OCI-LY7 (cell line): ENCODE measurements at regions not wholly inside any gene's neighbourhood (a gene's known extent, or its start where the extent isn't known, plus 50 kb on each side); places are given as distances from the start of the nearest gene placed in this dataset.

Source experiments
- BruUV-seq: library from RNA; stranded (reverse); fragments of 400-500 nt; replicated peaks from 2 replicates; lab custom pipeline; 2021; lab: Mats Ljungman, UMichigan
- CTCF ChIA-PET: fragments of 300-600 bp; sonication (Branson Sonifier 250); formaldehyde crosslinking; loops from one replicate; lab custom pipeline; 2022; ENCODE audit warnings: antibody characterized with exemption; ENCODE audit not compliant: unreplicated experiment; lab: Charles Lee
- POLR2A ChIA-PET: fragments of 300-600 bp; sonication (Branson Sonifier 250); formaldehyde crosslinking; loops from one replicate; lab custom pipeline; 2022; ENCODE audit warnings: antibody characterized with exemption; lab: Charles Lee
- DNase-seq: peaks from one replicate; pipeline ENCODE4 v3.0.0-alpha.2; 2015; ENCODE audit warnings: low spot score
- H2AFZ ChIP-seq: fragments of 200-600 bp; sonication (generic), shearing (Covaris generic); 2 replicates; pipeline ENCODE4 v1.6.1; 2014; ENCODE audit warnings: mild to moderate bottlenecking, antibody characterized with exemption, low read length, moderate library complexity
- H3K27ac ChIP-seq: fragments of 200-600 bp; sonication (generic); 2 replicates; pipeline ENCODE4 v1.5.1; 2014; ENCODE audit warnings: mixed run types, low read depth, mild to moderate bottlenecking, moderate library complexity, low read length, inconsistent platforms; ENCODE audit not compliant: poor library complexity, severe bottlenecking
- H3K36me3 ChIP-seq: fragments of 200-600 bp; sonication (generic); 2 replicates; pipeline ENCODE4 v1.6.1; 2014; ENCODE audit warnings: mild to moderate bottlenecking, antibody characterized with exemption, low read length, moderate library complexity, mixed read lengths; ENCODE audit not compliant: insufficient read depth
- H3K4me1 ChIP-seq: fragments of 200-600 bp; sonication (generic); 2 replicates; pipeline ENCODE4 v1.5.1; 2014; ENCODE audit warnings: mild to moderate bottlenecking, low read length; ENCODE audit not compliant: insufficient read depth, poor library complexity, severe bottlenecking
- H3K4me2 ChIP-seq: fragments of 200-600 bp; sonication (generic); 2 replicates; pipeline ENCODE4 v1.6.1; 2014; ENCODE audit warnings: mild to moderate bottlenecking, low read length
- H3K4me3 ChIP-seq: fragments of 200-600 bp; sonication (generic); 2 replicates; pipeline ENCODE4 v1.5.1; 2014; ENCODE audit warnings: mild to moderate bottlenecking, low read depth, low read length; ENCODE audit not compliant: poor library complexity, severe bottlenecking
- H3K79me2 ChIP-seq: fragments of 200-600 bp; sonication (generic); 2 replicates; pipeline ENCODE4 v1.6.1; 2016; ENCODE audit warnings: low read depth, mild to moderate bottlenecking, low read length, moderate library complexity, mixed read lengths; ENCODE audit not compliant: insufficient read depth
- H3K9me2 ChIP-seq: fragments of 200-600 bp; sonication (generic); 2 replicates; pipeline ENCODE4 v1.6.1; 2016; ENCODE audit warnings: mild to moderate bottlenecking, low read length, mixed read lengths; ENCODE audit not compliant: insufficient read depth
- H3K9me3 ChIP-seq: fragments of 200-600 bp; sonication (generic); 2 replicates; pipeline ENCODE4 v1.6.1; 2014; ENCODE audit warnings: mild to moderate bottlenecking, mixed run types, low read length, mixed read lengths
- H4K20me1 ChIP-seq: fragments of 200-600 bp; sonication (generic); 2 replicates; pipeline ENCODE4 v1.6.1; 2014; ENCODE audit warnings: mild to moderate bottlenecking, antibody characterized with exemption, low read length, moderate library complexity, mixed read lengths; ENCODE audit not compliant: insufficient read depth
- EZH2phosphoT487 ChIP-seq: fragments of 200-600 bp; sonication (generic); IDR thresholded peaks from 2 replicates; pipeline ENCODE4 v1.6.1; 2018; ENCODE audit warnings: low read depth, borderline replicate concordance, mild to moderate bottlenecking, mixed run types, antibody characterized with exemption, low read length, moderate library complexity, mixed read lengths
- intact Hi-C: fragments of 100-400 bp; cut with micrococcal nuclease; formaldehyde crosslinking; loops from one replicate; pipeline ENCODE4 v1.10.0; 2022; ENCODE audit not compliant: unreplicated experiment
- TF ChIP-seq, protein P1 (sequence below): fragments of 200-600 bp; sonication (generic); conservative IDR thresholded peaks from 2 replicates; pipeline ENCODE4 v1.5.1; 2014; ENCODE audit warnings: mild to moderate bottlenecking, antibody characterized with exemption, low read length, moderate library complexity, mixed read lengths

- Histone ChIP-seq H3K4me3 (no peak overlapping the region), H3K79me2 (no peaks in the 10 kb centered on the region), H3K4me2 (no peak overlapping the region), H3K36me3 (no peaks in the 10 kb centered on the region), H2AFZ (no peak overlapping the region), H4K20me1 (no peaks in the 10 kb centered on the region), H3K27ac (no peak overlapping the region), H3K9me2 (no peaks in the 10 kb centered on the region), H3K9me3 (no peaks in the 10 kb centered on the region), H3K4me1 (no peaks in the 10 kb centered on the region)
- intact Hi-C loops = no loop called here
- no peak for TF ChIP-seq EZH2phosphoT487
- TF ChIP-seq, protein P1, sequence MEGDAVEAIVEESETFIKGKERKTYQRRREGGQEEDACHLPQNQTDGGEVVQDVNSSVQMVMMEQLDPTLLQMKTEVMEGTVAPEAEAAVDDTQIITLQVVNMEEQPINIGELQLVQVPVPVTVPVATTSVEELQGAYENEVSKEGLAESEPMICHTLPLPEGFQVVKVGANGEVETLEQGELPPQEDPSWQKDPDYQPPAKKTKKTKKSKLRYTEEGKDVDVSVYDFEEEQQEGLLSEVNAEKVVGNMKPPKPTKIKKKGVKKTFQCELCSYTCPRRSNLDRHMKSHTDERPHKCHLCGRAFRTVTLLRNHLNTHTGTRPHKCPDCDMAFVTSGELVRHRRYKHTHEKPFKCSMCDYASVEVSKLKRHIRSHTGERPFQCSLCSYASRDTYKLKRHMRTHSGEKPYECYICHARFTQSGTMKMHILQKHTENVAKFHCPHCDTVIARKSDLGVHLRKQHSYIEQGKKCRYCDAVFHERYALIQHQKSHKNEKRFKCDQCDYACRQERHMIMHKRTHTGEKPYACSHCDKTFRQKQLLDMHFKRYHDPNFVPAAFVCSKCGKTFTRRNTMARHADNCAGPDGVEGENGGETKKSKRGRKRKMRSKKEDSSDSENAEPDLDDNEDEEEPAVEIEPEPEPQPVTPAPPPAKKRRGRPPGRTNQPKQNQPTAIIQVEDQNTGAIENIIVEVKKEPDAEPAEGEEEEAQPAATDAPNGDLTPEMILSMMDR = no peak
- DNase-seq = no peak
- CTCF ChIA-PET = no interaction called here
- no TSS peak for BruUV-seq
- POLR2A ChIA-PET = no interaction called here
Observed at GRCh38 chr2:147525819-147526489, 318.9 kb upstream of the ACVR2A start.

DNA sequence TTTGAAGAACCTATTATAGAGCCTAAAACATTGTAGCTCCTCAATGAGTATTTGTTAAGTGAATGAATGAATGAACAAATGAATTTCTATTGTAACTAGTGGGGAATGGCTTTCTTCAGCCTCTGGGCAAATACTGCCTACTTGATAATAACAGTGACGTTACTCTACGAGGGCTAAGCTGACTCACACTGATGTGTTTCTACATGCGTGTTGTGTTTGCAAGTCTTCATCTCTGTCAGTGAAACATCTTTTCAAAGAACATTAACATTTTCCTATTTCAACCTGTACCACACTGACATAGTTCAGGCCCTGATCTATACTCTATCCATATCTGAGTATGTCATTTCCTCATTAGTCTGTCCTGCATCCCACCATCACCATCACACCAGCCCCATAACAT lies 319.9 kb upstream of the ACVR2A start:
- H4K20me1 ChIP-seq = no peaks in the 10 kb centered on the region
- DNase-seq = no peak
- BruUV-seq = no TSS peak
- H3K9me3 ChIP-seq = no peaks in the 10 kb centered on the region
- no peaks in the 10 kb centered on the region for H3K36me3 ChIP-seq
- H3K4me1 ChIP-seq = no peaks in the 10 kb centered on the region
- H3K9me2 ChIP-seq = no peaks in the 10 kb centered on the region
- H3K79me2 ChIP-seq = no peaks in the 10 kb centered on the region
- intact Hi-C loops = no loop called here
- H3K4me2 ChIP-seq = no peak overlapping the region
- no peak overlapping the region for H3K4me3 ChIP-seq
- no peak overlapping the region for H2AFZ ChIP-seq
- CTCF ChIA-PET = no interaction called here
- H3K27ac ChIP-seq = no peak overlapping the region
- POLR2A ChIA-PET = no interaction called here
- TF ChIP-seq, protein P1 = no peak
- no peak for TF ChIP-seq EZH2phosphoT487

DNA sequence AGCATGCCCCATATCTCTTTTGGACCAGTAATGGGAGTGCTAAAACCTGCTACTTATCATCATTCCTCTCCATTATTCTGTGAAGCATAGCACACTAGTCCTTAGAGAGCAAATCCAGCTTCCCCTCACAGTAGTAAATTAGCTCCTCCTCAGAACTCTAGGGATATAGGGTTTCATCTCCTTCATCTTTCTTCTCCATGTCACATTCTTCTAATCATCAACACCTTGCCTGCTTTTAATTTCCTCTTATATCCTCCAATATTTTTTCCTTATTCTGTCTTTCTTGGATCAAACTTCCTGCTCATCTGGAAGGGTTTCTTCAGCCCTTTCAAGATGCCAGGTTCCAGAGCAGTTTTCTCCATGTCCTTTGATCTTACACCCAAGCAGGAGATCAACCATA lies 321.4 kb upstream of the ACVR2A start:
- no peaks in the 10 kb centered on the region for H3K79me2 ChIP-seq
- intact Hi-C loops = no loop called here
- ChIA-PET POLR2A (no interaction called here), CTCF (no interaction called here)
- H2AFZ ChIP-seq = no peak overlapping the region
- H3K4me2 ChIP-seq = no peak overlapping the region
- H4K20me1 ChIP-seq = no peaks in the 10 kb centered on the region
- no peaks in the 10 kb centered on the region for H3K9me3 ChIP-seq
- DNase-seq = no peak
- no peak overlapping the region for H3K4me3 ChIP-seq
- H3K4me1 ChIP-seq = no peaks in the 10 kb centered on the region
- H3K36me3 ChIP-seq = no peaks in the 10 kb centered on the region
- TF ChIP-seq EZH2phosphoT487 = no peak
- TF ChIP-seq, protein P1 = no peak
- BruUV-seq = no TSS peak
- H3K9me2 ChIP-seq = no peaks in the 10 kb centered on the region
- no peak overlapping the region for H3K27ac ChIP-seq
